ENCODE measurements at regions not wholly inside any gene's neighbourhood (a gene's known extent, or its start where the extent isn't known, plus 50 kb on each side); places are given as distances from the start of the nearest gene placed in this dataset.
"Not testable (repeated sequence)": the region's sequence is repeated elsewhere in the genome, so short reads cannot be mapped to it uniquely, and the experiment has no call there.

DNA sequence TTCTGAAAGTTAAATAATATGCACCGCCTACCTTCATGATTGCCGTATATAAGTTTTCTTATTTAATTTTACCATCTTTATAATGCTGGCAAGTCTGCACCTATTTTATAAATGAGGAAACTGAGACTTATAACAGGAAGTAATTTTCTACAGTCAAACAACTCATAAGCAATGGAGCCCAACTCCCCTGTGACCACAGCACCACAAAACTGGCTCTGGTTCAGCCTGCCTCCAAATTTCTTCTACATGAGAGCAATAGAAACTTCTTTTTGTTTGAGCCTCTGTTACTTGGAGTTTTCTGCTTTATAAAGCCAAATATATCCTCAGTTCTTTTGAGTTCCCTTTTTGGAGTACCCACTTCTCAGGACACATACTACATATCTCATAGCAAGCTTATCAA lies 131.1 kb upstream of the HSF2 start (continued):
- no peak for TF ChIP-seq EP300 (conservative IDR thresholded peaks at IDR 0.05; ENCODE audit: poor library complexity, severe bottlenecking)
- no peak for TF ChIP-seq TAF1 (IDR thresholded peaks at IDR 0.05; ENCODE audit: low read depth)

DNA sequence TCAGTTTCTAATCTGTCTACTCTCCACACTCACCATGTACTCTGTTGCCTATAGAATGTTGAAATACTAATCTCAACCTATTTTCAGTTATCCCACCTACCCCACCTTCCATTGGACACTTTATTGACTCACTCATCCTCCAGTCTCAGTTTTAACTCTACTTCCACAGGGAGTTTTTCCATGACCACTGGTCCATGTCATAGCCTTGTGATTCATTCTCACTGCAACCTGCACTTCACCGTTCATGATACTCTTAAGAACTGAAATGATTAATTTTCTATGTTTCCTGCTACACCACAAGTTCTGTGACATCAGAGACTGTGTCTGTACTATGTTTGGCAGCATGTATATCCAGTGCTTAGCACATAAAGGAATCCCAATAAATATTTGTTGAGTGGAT lies 122.8 kb upstream of the HSF2 start:
- Histone ChIP-seq H4K20me1 (ENCODE audit: insufficient read depth) (no peaks in the 10 kb centered on the region), H2AFZ (ENCODE audit: low read depth, low read length) (no peak overlapping the region), H3K27me3 (ENCODE audit: insufficient read depth, low read depth, low read length) (no peaks in the 10 kb centered on the region), H3K9me3 (ENCODE audit: low read length) (no peaks in the 10 kb centered on the region), H3K4me3 (ENCODE audit: low read length) (no peak overlapping the region), H3F3A (ENCODE audit: insufficient read depth, low read length, poor library complexity, severe bottlenecking) (no peaks in the 10 kb centered on the region), H3K4me2 (ENCODE audit: low read length) (no peak overlapping the region), H3K27ac (ENCODE audit: low read length) (no peak overlapping the region), H3K36me3 (ENCODE audit: insufficient read depth, low read length) (no peaks in the 10 kb centered on the region), H3K9ac (ENCODE audit: low read length) (no peak overlapping the region), H3K9me2 (ENCODE audit: insufficient read depth, low read length) (no peaks in the 10 kb centered on the region), H3K79me2 (replicated peaks; ENCODE audit: insufficient read depth, low read length) (no peaks in the 10 kb centered on the region)
- TF ChIP-seq SMC3 (conservative IDR thresholded peaks at IDR 0.05; ENCODE audit: poor library complexity) = no peak
- TF ChIP-seq, protein P1, sequence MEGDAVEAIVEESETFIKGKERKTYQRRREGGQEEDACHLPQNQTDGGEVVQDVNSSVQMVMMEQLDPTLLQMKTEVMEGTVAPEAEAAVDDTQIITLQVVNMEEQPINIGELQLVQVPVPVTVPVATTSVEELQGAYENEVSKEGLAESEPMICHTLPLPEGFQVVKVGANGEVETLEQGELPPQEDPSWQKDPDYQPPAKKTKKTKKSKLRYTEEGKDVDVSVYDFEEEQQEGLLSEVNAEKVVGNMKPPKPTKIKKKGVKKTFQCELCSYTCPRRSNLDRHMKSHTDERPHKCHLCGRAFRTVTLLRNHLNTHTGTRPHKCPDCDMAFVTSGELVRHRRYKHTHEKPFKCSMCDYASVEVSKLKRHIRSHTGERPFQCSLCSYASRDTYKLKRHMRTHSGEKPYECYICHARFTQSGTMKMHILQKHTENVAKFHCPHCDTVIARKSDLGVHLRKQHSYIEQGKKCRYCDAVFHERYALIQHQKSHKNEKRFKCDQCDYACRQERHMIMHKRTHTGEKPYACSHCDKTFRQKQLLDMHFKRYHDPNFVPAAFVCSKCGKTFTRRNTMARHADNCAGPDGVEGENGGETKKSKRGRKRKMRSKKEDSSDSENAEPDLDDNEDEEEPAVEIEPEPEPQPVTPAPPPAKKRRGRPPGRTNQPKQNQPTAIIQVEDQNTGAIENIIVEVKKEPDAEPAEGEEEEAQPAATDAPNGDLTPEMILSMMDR (IDR thresholded peaks at IDR 0.05; ENCODE audit: poor library complexity, severe bottlenecking) = no peak

DNA sequence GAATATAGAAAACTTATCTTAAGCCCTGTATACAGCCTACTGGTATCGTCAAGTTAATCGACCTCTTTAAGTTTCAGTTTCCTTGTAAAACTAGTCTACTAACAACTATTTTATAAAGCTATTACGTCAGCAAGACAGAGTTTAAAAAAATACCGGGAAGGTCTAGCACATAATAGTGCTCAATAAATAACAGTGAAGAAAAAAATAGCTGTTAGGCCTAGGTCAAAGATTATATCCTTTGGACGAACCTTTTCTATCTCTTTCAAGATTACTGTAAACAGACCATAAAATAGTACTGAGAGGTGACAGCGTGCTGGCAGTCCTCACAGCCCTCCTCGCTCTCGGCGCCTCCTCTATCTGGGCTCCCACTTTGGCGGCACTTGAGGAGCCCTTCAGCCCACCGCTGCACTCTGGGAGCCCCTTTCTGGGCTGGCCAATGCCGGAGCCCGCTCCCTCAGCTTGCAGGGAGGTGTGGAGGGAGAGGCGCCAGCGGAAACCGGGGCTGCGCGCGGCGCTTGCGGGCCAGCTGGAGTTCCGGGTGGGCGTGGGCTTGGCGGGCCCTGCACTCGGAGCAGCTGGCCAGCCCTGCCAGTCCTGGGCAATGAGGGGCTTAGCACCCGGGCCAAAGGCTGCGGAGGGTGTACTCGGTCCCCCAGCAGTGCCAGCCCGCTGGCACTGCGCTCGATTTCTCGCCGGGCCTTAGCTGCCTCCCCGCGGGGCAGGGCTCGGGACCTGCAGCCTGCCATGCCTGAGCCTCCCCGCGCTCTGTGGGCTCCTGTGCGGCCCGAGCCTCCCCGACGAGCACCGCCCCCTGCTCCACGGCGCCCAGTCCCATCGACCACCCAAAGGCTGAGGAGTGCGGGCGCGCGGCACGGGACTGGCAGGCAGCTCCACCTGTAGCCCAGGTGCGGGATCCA lies 119.1 kb upstream of the HSF2 start:
- H3K27me3 ChIP-seq (ENCODE audit: insufficient read depth, low read depth, low read length); H3F3A ChIP-seq (ENCODE audit: insufficient read depth, low read length, poor library complexity, severe bottlenecking); H3K9me3 ChIP-seq (ENCODE audit: low read length); H3K27ac ChIP-seq (ENCODE audit: low read length); H2AFZ ChIP-seq (ENCODE audit: low read depth, low read length); H3K79me2 ChIP-seq (replicated peaks; ENCODE audit: insufficient read depth, low read length); H3K9ac ChIP-seq (ENCODE audit: low read length); H3K9me2 ChIP-seq (ENCODE audit: insufficient read depth, low read length); H3K4me2 ChIP-seq (ENCODE audit: low read length); H3K36me3 ChIP-seq (ENCODE audit: insufficient read depth, low read length); H3K4me3 ChIP-seq (ENCODE audit: low read length); H4K20me1 ChIP-seq (ENCODE audit: insufficient read depth): not testable (repeated sequence)

DNA sequence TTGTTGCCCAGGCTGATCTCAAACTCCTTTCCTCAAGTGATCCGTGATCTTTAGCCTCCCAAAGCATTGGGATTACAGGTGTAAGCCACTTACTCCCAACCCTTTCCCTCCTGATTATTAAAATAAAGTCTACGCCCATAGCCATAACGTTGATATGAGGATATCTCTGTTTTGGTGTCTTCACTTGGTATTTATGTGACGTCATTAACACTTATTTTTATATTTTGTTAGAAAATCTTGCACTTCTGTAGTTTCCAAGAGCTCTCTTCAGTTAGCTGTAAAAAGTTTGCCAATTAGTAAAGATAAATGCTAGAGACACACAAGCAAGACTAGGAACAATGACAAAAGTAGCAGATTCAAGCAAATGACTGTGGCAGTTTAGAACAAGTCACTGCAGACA lies 115.6 kb upstream of the HSF2 start:
- H3K27me3 ChIP-seq (ENCODE audit: insufficient read depth, low read depth, low read length) = no peaks in the 10 kb centered on the region
- no peak overlapping the region for H3K27ac ChIP-seq (ENCODE audit: low read length)
- no peaks in the 10 kb centered on the region for H3K9me3 ChIP-seq (ENCODE audit: low read length)
- no peaks in the 10 kb centered on the region for H3K9me2 ChIP-seq (ENCODE audit: insufficient read depth, low read length)
- H3F3A ChIP-seq (ENCODE audit: insufficient read depth, low read length, poor library complexity, severe bottlenecking) = no peaks in the 10 kb centered on the region
- no peak overlapping the region for H3K9ac ChIP-seq (ENCODE audit: low read length)
- no peaks in the 10 kb centered on the region for H4K20me1 ChIP-seq (ENCODE audit: insufficient read depth)
- no peak overlapping the region for H3K4me3 ChIP-seq (ENCODE audit: low read length)
- no peak overlapping the region for H2AFZ ChIP-seq (ENCODE audit: low read depth, low read length)
- no peaks in the 10 kb centered on the region for H3K79me2 ChIP-seq (replicated peaks; ENCODE audit: insufficient read depth, low read length)
- H3K36me3 ChIP-seq (ENCODE audit: insufficient read depth, low read length) = no peaks in the 10 kb centered on the region
- TF ChIP-seq EP300 (conservative IDR thresholded peaks at IDR 0.05; ENCODE audit: poor library complexity, severe bottlenecking) = no peak
- TF ChIP-seq SMC3 (conservative IDR thresholded peaks at IDR 0.05; ENCODE audit: poor library complexity) = no peak
- TF ChIP-seq, protein P1 (IDR thresholded peaks at IDR 0.05; ENCODE audit: poor library complexity, severe bottlenecking) = no peak
- TF ChIP-seq, protein P2, sequence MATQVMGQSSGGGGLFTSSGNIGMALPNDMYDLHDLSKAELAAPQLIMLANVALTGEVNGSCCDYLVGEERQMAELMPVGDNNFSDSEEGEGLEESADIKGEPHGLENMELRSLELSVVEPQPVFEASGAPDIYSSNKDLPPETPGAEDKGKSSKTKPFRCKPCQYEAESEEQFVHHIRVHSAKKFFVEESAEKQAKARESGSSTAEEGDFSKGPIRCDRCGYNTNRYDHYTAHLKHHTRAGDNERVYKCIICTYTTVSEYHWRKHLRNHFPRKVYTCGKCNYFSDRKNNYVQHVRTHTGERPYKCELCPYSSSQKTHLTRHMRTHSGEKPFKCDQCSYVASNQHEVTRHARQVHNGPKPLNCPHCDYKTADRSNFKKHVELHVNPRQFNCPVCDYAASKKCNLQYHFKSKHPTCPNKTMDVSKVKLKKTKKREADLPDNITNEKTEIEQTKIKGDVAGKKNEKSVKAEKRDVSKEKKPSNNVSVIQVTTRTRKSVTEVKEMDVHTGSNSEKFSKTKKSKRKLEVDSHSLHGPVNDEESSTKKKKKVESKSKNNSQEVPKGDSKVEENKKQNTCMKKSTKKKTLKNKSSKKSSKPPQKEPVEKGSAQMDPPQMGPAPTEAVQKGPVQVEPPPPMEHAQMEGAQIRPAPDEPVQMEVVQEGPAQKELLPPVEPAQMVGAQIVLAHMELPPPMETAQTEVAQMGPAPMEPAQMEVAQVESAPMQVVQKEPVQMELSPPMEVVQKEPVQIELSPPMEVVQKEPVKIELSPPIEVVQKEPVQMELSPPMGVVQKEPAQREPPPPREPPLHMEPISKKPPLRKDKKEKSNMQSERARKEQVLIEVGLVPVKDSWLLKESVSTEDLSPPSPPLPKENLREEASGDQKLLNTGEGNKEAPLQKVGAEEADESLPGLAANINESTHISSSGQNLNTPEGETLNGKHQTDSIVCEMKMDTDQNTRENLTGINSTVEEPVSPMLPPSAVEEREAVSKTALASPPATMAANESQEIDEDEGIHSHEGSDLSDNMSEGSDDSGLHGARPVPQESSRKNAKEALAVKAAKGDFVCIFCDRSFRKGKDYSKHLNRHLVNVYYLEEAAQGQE (IDR thresholded peaks at IDR 0.05; ENCODE audit: borderline replicate concordance) = no peak
- TF ChIP-seq EZH2 (IDR thresholded peaks at IDR 0.05; ENCODE audit: borderline replicate concordance, insufficient read depth, low read length, poor library complexity, severe bottlenecking) = no peak
- TF ChIP-seq POLR2AphosphoS5 (IDR thresholded peaks at IDR 0.05) = no peak
- no peak for TF ChIP-seq RAD21 (conservative IDR thresholded peaks at IDR 0.05)
- no peak for TF ChIP-seq MXI1 (conservative IDR thresholded peaks at IDR 0.05; ENCODE audit: poor library complexity, severe bottlenecking)
- TF ChIP-seq TAF1 (IDR thresholded peaks at IDR 0.05; ENCODE audit: low read depth) = no peak
- H3K4me2 ChIP-seq (ENCODE audit: low read length) = no peak overlapping the region
